ENCODE measurements at regions not wholly inside any gene's neighbourhood (a gene's known extent, or its start where the extent isn't known, plus 50 kb on each side); places are given as distances from the start of the nearest gene placed in this dataset.

- TF ChIP-seq CTCF (IDR thresholded peaks at IDR 0.05), result no peak
- TF ChIP-seq POLR2AphosphoS5 (IDR thresholded peaks at IDR 0.05), result no peak
- no peak for TF ChIP-seq POLR2A (IDR thresholded peaks at IDR 0.05; ENCODE audit: low read depth)
- TF ChIP-seq EP300 (IDR thresholded peaks at IDR 0.05), result no peak
Measured at GRCh38 chr1:199553104-199553503, 474.4 kb upstream of the NR5A2 start.
